ENCODE measurements at regions not wholly inside any gene's neighbourhood (a gene's known extent, or its start where the extent isn't known, plus 50 kb on each side); places are given as distances from the start of the nearest gene placed in this dataset.

- TF ChIP-seq, protein P1, sequence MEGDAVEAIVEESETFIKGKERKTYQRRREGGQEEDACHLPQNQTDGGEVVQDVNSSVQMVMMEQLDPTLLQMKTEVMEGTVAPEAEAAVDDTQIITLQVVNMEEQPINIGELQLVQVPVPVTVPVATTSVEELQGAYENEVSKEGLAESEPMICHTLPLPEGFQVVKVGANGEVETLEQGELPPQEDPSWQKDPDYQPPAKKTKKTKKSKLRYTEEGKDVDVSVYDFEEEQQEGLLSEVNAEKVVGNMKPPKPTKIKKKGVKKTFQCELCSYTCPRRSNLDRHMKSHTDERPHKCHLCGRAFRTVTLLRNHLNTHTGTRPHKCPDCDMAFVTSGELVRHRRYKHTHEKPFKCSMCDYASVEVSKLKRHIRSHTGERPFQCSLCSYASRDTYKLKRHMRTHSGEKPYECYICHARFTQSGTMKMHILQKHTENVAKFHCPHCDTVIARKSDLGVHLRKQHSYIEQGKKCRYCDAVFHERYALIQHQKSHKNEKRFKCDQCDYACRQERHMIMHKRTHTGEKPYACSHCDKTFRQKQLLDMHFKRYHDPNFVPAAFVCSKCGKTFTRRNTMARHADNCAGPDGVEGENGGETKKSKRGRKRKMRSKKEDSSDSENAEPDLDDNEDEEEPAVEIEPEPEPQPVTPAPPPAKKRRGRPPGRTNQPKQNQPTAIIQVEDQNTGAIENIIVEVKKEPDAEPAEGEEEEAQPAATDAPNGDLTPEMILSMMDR (conservative IDR thresholded peaks at IDR 0.05; ENCODE audit: low read length), result no peak
- TF ChIP-seq EZH2phosphoT487 (IDR thresholded peaks at IDR 0.05; ENCODE audit: borderline replicate concordance, low read depth, low read length), result no peak
These were observed 245.8 kb downstream of the ETS1 start for GRCh38 chr11:128341280-128342248.
